Suprapubic skin (tissue), 4 donors: ENCODE measurements at regions not wholly inside any gene's neighbourhood (a gene's known extent, or its start where the extent isn't known, plus 50 kb on each side); places are given as distances from the start of the nearest gene placed in this dataset.

Source experiments
- DNase-seq, 2 donors: peaks; one replicate each; pipeline ENCODE4 v3.0.0-alpha.2; 2019; ENCODE audit warnings: low spot score in 2 of 2
- H3K27ac ChIP-seq: fragments of 200-600 bp; sonication (generic); one replicate; pipeline ENCODE4 v1.5.1; 2019
- H3K27me3 ChIP-seq: fragments of 200-600 bp; sonication (generic); one replicate; pipeline ENCODE4 v1.5.1; 2019
- H3K36me3 ChIP-seq: fragments of 200-600 bp; sonication (generic); one replicate; pipeline ENCODE4 v1.5.1; 2019
- H3K4me1 ChIP-seq: fragments of 200-600 bp; sonication (generic); one replicate; pipeline ENCODE4 v1.5.1; 2019
- H3K4me3 ChIP-seq: fragments of 200-600 bp; sonication (generic); one replicate; pipeline ENCODE4 v1.5.1; 2019; ENCODE audit warnings: mild to moderate bottlenecking
- H3K9me3 ChIP-seq: fragments of 200-600 bp; sonication (generic); one replicate; pipeline ENCODE4 v1.5.1; 2019
- EP300 ChIP-seq: sonication (generic); formaldehyde crosslinking; IDR thresholded peaks from one replicate; pipeline ENCODE4 v1.6.1; 2017; ENCODE audit warnings: antibody characterized with exemption
- POLR2A ChIP-seq, 2 donors: fragments of 450-650 bp; IDR thresholded peaks; one replicate each; pipeline ENCODE4 v1.6.1; 2017; ENCODE audit warnings: antibody characterized with exemption in 2 of 2, mild to moderate bottlenecking in 2 of 2, moderate library complexity in 2 of 2
- POLR2AphosphoS5 ChIP-seq, 3 donors: sonication (generic); formaldehyde crosslinking; IDR thresholded peaks; one replicate each; pipeline ENCODE4 v1.6.1; 2017; ENCODE audit warnings: antibody characterized with exemption in 3 of 3
- WGBS: methylation state at CpG from one replicate; pipeline ENCODE4 v1.1.5; 2018; 5-methylcytosine and 5-hydroxymethylcytosine counted together
- TF ChIP-seq, protein P1 (sequence below), 2 donors: fragments of 200-600 bp in 1 of 2; fragments of 450-650 bp in 1 of 2; sonication (generic) in 1 of 2; IDR thresholded peaks; one replicate each; pipeline ENCODE4 v1.5.1; 2016 to 2019; ENCODE audit warnings: antibody characterized with exemption in 2 of 2, mild to moderate bottlenecking in 1 of 2, moderate library complexity in 1 of 2

DNA sequence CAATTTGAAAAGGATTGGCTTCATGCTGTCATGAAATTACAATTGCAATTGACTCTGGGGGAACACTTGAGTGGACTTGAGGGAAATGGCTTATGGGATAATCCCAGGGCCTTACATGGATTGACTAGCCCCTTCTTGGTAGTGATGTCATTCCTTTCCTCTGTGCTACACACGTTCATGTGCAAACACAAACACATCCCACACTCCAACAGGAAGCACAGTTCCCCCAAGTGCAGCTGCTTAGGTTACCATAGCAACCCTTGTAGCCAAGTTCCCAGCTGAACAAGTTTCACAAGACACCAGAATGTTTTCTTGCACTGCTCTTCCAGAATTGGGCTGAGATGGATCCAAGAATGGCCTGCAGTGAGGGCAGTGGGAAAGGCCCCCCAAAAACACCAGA lies 217.0 kb downstream of the ZNF621 start:
- Histone ChIP-seq H3K4me1 (no peaks in the 10 kb centered on the region), H3K27ac (no peak overlapping the region), H3K4me3 (no peak overlapping the region), H3K9me3 (no peaks in the 10 kb centered on the region), H3K36me3 (no peaks in the 10 kb centered on the region), H3K27me3 (no peaks in the 10 kb centered on the region)
- 25% methylated on average over 1 of the region's 1 CpG for WGBS
- TF ChIP-seq EP300 = no peak
- TF ChIP-seq, protein P1, sequence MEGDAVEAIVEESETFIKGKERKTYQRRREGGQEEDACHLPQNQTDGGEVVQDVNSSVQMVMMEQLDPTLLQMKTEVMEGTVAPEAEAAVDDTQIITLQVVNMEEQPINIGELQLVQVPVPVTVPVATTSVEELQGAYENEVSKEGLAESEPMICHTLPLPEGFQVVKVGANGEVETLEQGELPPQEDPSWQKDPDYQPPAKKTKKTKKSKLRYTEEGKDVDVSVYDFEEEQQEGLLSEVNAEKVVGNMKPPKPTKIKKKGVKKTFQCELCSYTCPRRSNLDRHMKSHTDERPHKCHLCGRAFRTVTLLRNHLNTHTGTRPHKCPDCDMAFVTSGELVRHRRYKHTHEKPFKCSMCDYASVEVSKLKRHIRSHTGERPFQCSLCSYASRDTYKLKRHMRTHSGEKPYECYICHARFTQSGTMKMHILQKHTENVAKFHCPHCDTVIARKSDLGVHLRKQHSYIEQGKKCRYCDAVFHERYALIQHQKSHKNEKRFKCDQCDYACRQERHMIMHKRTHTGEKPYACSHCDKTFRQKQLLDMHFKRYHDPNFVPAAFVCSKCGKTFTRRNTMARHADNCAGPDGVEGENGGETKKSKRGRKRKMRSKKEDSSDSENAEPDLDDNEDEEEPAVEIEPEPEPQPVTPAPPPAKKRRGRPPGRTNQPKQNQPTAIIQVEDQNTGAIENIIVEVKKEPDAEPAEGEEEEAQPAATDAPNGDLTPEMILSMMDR (IDR thresholded peaks at IDR 0.05) = no peak
- no peak for TF ChIP-seq POLR2A (IDR thresholded peaks at IDR 0.05)
- no peak for TF ChIP-seq POLR2AphosphoS5 (IDR thresholded peaks at IDR 0.05)
- DNase-seq = no peak

DNA sequence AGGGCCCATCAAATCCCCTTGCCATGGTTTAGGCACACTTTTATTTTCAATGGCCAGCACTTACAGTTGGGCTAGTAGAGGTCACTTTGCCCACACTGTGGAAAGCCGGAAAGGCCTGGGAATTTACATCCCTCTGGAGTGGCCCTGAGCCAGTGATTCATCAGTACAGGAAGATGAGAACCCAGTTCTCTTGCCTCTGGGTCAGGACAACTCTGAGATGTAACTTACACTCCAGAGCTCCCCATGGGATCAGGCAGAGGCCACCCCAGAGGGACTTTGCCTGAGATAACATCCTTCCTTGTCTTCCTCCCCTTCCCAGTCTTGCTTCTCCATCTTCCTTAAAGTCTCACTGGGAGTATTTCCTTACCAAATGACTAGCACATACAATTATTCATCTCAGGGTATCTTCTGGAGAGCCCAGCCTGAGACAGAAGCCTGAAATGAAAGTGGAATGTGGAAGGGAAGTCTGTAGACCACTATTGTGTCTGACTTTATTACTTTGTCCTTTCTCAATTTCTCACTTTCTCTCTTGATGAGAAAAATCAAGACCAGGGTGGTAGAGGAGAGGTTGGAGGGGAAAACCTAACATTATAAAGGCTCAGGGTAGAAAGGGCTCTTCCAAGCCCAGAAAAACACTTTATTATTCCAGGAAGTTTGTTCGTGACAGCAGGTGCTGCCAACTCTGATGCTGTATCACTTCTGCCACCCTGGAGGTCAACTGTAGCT lies 220.8 kb downstream of the ZNF621 start:
- DNase-seq = no peak
- no peaks in the 10 kb centered on the region for H3K27me3 ChIP-seq
- 80% methylated on average over 2 of the region's 2 CpGs for WGBS

DNA sequence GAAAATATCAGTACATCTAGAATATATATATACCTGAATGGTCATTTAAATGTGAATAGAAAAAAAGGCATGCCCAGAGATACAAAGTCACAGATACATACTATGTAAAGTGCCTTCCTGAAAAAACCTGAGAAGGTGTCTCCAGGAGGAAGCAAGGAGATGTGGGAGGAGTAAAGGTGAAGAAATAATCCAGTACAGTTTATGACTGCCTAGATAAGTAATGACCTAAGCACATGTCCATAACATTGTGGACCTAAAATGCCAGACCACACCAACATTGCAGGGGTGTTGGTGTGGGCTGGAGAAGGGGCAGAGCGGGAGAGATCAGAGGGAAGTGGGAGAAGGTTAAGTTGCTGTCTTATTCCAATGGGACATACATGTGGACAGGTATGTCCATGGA lies 226.9 kb downstream of the ZNF621 start:
- Histone ChIP-seq H3K9me3 (no peaks in the 10 kb centered on the region), H3K27me3 (no peaks in the 10 kb centered on the region), H3K4me1 (peaks cover 6% of the 10 kb centered on the region), H3K36me3 (no peaks in the 10 kb centered on the region), H3K27ac (no peak overlapping the region), H3K4me3 (no peak overlapping the region)
- TF ChIP-seq EP300 (no peak), POLR2AphosphoS5 (IDR thresholded peaks at IDR 0.05) (no peak), POLR2A (IDR thresholded peaks at IDR 0.05) (no peak)
- TF ChIP-seq, protein P1 (IDR thresholded peaks at IDR 0.05) = no peak
- DNase-seq = no peak
- WGBS = 90% methylated on average over 1 of the region's 1 CpG

More for the DNA sequence above, 220.8 kb downstream of the ZNF621 start:
- Histone ChIP-seq H3K27ac (no peak overlapping the region), H3K9me3 (no peaks in the 10 kb centered on the region), H3K4me1 (no peaks in the 10 kb centered on the region), H3K4me3 (no peak overlapping the region), H3K36me3 (no peaks in the 10 kb centered on the region)
- no peak for TF ChIP-seq POLR2AphosphoS5 (IDR thresholded peaks at IDR 0.05)
- TF ChIP-seq POLR2A (IDR thresholded peaks at IDR 0.05) = no peak
- TF ChIP-seq, protein P1 (IDR thresholded peaks at IDR 0.05) = no peak
- no peak for TF ChIP-seq EP300

DNA sequence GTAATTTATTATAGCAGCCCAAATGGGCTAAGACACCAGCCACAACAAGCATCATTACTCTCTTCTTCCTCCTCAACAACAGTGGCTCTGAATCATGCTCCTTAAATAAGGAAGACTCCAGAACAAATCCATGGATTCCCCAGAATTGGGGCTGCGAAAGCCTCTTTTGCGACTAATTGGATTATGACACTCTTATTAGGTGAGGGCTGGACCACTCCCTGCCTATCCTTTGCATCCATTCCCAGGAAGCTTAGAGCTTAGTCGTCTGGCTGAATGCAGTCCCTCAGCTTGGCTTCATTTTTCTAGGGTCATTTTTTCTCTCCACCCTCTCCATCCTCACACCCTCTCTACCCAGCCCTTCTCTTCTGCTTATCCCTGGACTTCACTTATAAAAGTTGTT lies 227.7 kb downstream of the ZNF621 start:
- no peak for DNase-seq
- Histone ChIP-seq H3K4me3 (no peak overlapping the region), H3K27ac (no peak overlapping the region), H3K9me3 (no peaks in the 10 kb centered on the region), H3K36me3 (no peaks in the 10 kb centered on the region), H3K4me1 (peaks cover 6% of the 10 kb centered on the region), H3K27me3 (no peaks in the 10 kb centered on the region)
- 91% methylated on average over 3 of the region's 3 CpGs for WGBS
- TF ChIP-seq EP300 (no peak), POLR2AphosphoS5 (IDR thresholded peaks at IDR 0.05) (no peak), POLR2A (IDR thresholded peaks at IDR 0.05) (no peak)
- TF ChIP-seq, protein P1 (IDR thresholded peaks at IDR 0.05) = no peak

DNA sequence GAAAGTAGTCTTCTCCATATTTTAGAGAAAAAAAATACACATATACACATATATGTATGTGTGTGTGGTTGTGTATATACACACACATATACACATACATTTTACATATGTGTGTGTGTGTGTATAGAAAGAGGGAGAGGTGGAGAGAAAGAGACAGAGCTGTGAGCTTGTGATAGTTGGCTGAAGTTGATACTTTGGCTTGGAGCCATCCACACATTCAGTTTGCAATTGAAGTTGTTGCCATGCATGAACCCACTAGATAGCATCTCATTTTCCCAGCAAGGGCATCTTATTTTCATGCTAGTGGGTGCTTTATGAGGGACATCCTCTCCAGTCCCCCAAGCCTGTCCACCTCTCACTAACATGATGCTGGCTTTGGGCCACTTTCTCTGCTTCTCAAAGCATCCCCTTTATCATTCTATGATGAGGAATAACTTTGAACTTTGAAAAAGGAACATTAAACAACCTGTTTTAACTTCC lies 228.6 kb downstream of the ZNF621 start:
- H3K4me1 ChIP-seq = peaks cover 6% of the 10 kb centered on the region
- no peak overlapping the region for H3K27ac ChIP-seq
- H3K9me3 ChIP-seq = no peaks in the 10 kb centered on the region
- DNase-seq = no peak
- H3K36me3 ChIP-seq = no peaks in the 10 kb centered on the region
- no peaks in the 10 kb centered on the region for H3K27me3 ChIP-seq
- no peak overlapping the region for H3K4me3 ChIP-seq
- TF ChIP-seq POLR2A (IDR thresholded peaks at IDR 0.05) (no peak), EP300 (no peak), POLR2AphosphoS5 (IDR thresholded peaks at IDR 0.05) (no peak)
- TF ChIP-seq, protein P1 (IDR thresholded peaks at IDR 0.05) = no peak
